B cell (primary cell): ENCODE measurements at regions not wholly inside any gene's neighbourhood (a gene's known extent, or its start where the extent isn't known, plus 50 kb on each side); places are given as distances from the start of the nearest gene placed in this dataset.

Experiments used
- ATAC-seq: fragments of 200-7000 bp; cut with Tn5 transposase; one replicate; pipeline ENCODE4 v1.10.0; 2021; ENCODE audit warnings: low read depth, mild to moderate bottlenecking, moderate number of reproducible peaks, moderate library complexity
- CTCF ChIA-PET: fragments of 350-600 bp; sonication (Branson Sonifier 250); formaldehyde crosslinking; loops from one replicate; lab custom pipeline; 2021; ENCODE audit warnings: antibody characterized with exemption, inconsistent platforms; lab: Charles Lee
- POLR2A ChIA-PET: fragments of 350-600 bp; sonication (Branson Sonifier 250); formaldehyde crosslinking; loops from one replicate; lab custom pipeline; 2021; ENCODE audit warnings: antibody characterized with exemption; lab: Charles Lee
- DNase-seq: peaks from one replicate; pipeline ENCODE4 v3.0.0; 2013
- H2AFZ ChIP-seq: 2 replicates; pipeline ENCODE4 v1.6.1; 2012; ENCODE audit warnings: mild to moderate bottlenecking, low read depth, low read length; ENCODE audit not compliant: insufficient read depth, poor library complexity, severe bottlenecking
- H3K27ac ChIP-seq, 2 donors: 1 replicate in 1 of 2; 2 replicates in 1 of 2; pipeline ENCODE4 v1.5.1; 2012 to 2013; ENCODE audit warnings: low read length in 2 of 2, mild to moderate bottlenecking in 2 of 2, moderate library complexity in 1 of 2
- H3K27me3 ChIP-seq, 4 experiments: fragments of 200-600 bp in 1 of 4; sonication (generic) in 1 of 4; replicated peaks in 1 of 4; 1 replicate in 2 of 4; 2 replicates in 2 of 4; pipeline versions ENCODE4 v1.6.1 to v1.7.0; 2013 to 2016; ENCODE audit warnings: low read length in 3 of 4, mild to moderate bottlenecking in 2 of 4, mixed read lengths in 1 of 4, moderate library complexity in 1 of 4; ENCODE audit not compliant: insufficient read depth in 4 of 4, control insufficient read depth in 3 of 4; ENCODE audit errors: control extremely low read depth in 1 of 4
- H3K36me3 ChIP-seq, 2 experiments: replicated peaks in 1 of 2; 1 replicate in 1 of 2; 2 replicates in 1 of 2; pipeline versions ENCODE4 v1.6.1 to v1.7.1; 2013; ENCODE audit warnings: low read length in 1 of 2; ENCODE audit not compliant: insufficient read depth in 2 of 2, control insufficient read depth in 1 of 2; ENCODE audit errors: control extremely low read depth in 1 of 2, extremely low read depth in 1 of 2
- H3K4me1 ChIP-seq, 2 donors: fragments of 200-600 bp in 1 of 2; sonication (generic) in 1 of 2; 1 replicate in 1 of 2; 2 replicates in 1 of 2; pipeline versions ENCODE4 v1.5.1 to v1.6.1; 2013 to 2017; ENCODE audit warnings: low read length in 2 of 2; ENCODE audit not compliant: control insufficient read depth in 2 of 2, insufficient read depth in 2 of 2
- H3K4me2 ChIP-seq: replicated peaks from 2 replicates; pipeline ENCODE3; 2012; ENCODE audit warnings: mild to moderate bottlenecking, low read depth, low read length; ENCODE audit not compliant: poor library complexity, severe bottlenecking
- H3K4me3 ChIP-seq, 5 experiments: fragments of 200-600 bp in 1 of 5; sonication (generic) in 1 of 5; 1 replicate in 3 of 5; 2 replicates in 2 of 5; pipeline versions ENCODE4 v1.5.1 to v1.7.0; 2011 to 2016; ENCODE audit warnings: low read length in 4 of 5, mild to moderate bottlenecking in 4 of 5, low read depth in 2 of 5, control low read depth in 1 of 5, moderate library complexity in 1 of 5; ENCODE audit not compliant: insufficient read depth in 1 of 5; ENCODE audit errors: control extremely low read depth in 1 of 5, extremely low read depth in 1 of 5
- H3K79me2 ChIP-seq: fragments of 200-600 bp; sonication (generic); one replicate; pipeline ENCODE4 v1.6.0; 2016; ENCODE audit warnings: low read length; ENCODE audit not compliant: control insufficient read depth, insufficient read depth
- H3K9ac ChIP-seq: fragments of 200-600 bp; sonication (generic); 2 replicates; pipeline ENCODE4 v1.6.1; 2017; ENCODE audit warnings: mild to moderate bottlenecking, low read length, moderate library complexity
- H3K9me3 ChIP-seq, 3 donors: one replicate each; pipeline versions ENCODE4 v1.6.1 to v1.7.1; 2013; ENCODE audit warnings: low read length in 2 of 3; ENCODE audit not compliant: control insufficient read depth in 2 of 3, insufficient read depth in 1 of 3; ENCODE audit errors: control extremely low read depth in 1 of 3
- H4K20me1 ChIP-seq: 2 replicates; pipeline ENCODE4 v1.6.0; 2012; ENCODE audit warnings: mild to moderate bottlenecking, low read length; ENCODE audit not compliant: insufficient read depth, control insufficient read depth, poor library complexity, severe bottlenecking
- H3K27ac Mint-ChIP-seq: one replicate; pipeline ENCODE4 v1.8.0; 2021; ENCODE audit warnings: mixed read lengths
- H3K27me3 Mint-ChIP-seq: one replicate; pipeline ENCODE4 v1.8.0; 2021; ENCODE audit warnings: mixed read lengths
- H3K4me1 Mint-ChIP-seq: one replicate; pipeline ENCODE4 v1.8.0; 2021; ENCODE audit warnings: mixed read lengths
- H3K4me3 Mint-ChIP-seq: one replicate; pipeline ENCODE4 v1.8.0; 2021; ENCODE audit warnings: mixed read lengths
- H3K9me3 Mint-ChIP-seq: one replicate; pipeline ENCODE4 v1.8.0; 2022; ENCODE audit warnings: mixed read lengths; ENCODE audit not compliant: insufficient read depth
- CTCF ChIP-seq: fragments of 200-600 bp; IDR thresholded peaks from one replicate; pipeline ENCODE4 v1.8.0; 2022; ENCODE audit warnings: antibody characterized with exemption, mild to moderate bottlenecking
- EZH2 ChIP-seq: IDR thresholded peaks from 2 replicates; pipeline ENCODE4 v1.6.1; 2012; ENCODE audit warnings: borderline replicate concordance, low read depth, mild to moderate bottlenecking, moderate library complexity, low read length; ENCODE audit not compliant: insufficient read depth, poor library complexity, severe bottlenecking
- WGBS: methylation state at CpG from one replicate; pipeline ENCODE4 v1.1.5; 2013; ENCODE audit warnings: missing lambda C conversion rate; ENCODE audit not compliant: insufficient coverage; 5-methylcytosine and 5-hydroxymethylcytosine counted together
- intact Hi-C: fragments of 100-400 bp; cut with micrococcal nuclease; formaldehyde crosslinking; loops from one replicate; pipeline ENCODE4 v1.10.0; 2022

GRCh38 chr5:145536133-145536532, 299.0 kb downstream of the PRELID2 start:
- Histone ChIP-seq H3K27ac (no peak overlapping the region), H3K9ac (no peak overlapping the region), H3K4me1 (no peaks in the 10 kb centered on the region), H4K20me1 (no peaks in the 10 kb centered on the region), H3K79me2 (no peaks in the 10 kb centered on the region), H3K36me3 (no peaks in the 10 kb centered on the region), H2AFZ (no peak overlapping the region), H3K4me3 (no peak overlapping the region), H3K4me2 (no peak overlapping the region), H3K27me3 (no peaks in the 10 kb centered on the region), H3K9me3 (peaks cover 0 to 2% (median 0%) of the 10 kb centered on the region in 3 donors)
- H3K4me1 Mint-ChIP-seq = no peaks in the 10 kb centered on the region
- H3K4me3 Mint-ChIP-seq = no peak overlapping the region
- ATAC-seq (no peak), DNase-seq (no peak)
- H3K27me3 Mint-ChIP-seq = no peaks in the 10 kb centered on the region
- no peaks in the 10 kb centered on the region for H3K9me3 Mint-ChIP-seq
- intact Hi-C loops = no loop called here
- WGBS = 83% methylated on average over 1 of the region's 4 CpGs
- ChIA-PET POLR2A (no interaction called here), CTCF (no interaction called here)
- H3K27ac Mint-ChIP-seq = no peak overlapping the region
- no peak for TF ChIP-seq CTCF
- TF ChIP-seq EZH2 = no peak

- H3K36me3 ChIP-seq = no peaks in the 10 kb centered on the region
- intact Hi-C loops = no loop called here
- no peaks in the 10 kb centered on the region for H3K4me1 Mint-ChIP-seq
- no peak overlapping the region for H2AFZ ChIP-seq
- POLR2A ChIA-PET = no interaction called here
- peaks cover 3% of the 10 kb centered on the region for H3K9me3 Mint-ChIP-seq
- WGBS = 76% methylated on average over 3 of the region's 5 CpGs
- no peak overlapping the region for H3K27ac ChIP-seq
- no peaks in the 10 kb centered on the region for H3K79me2 ChIP-seq
- H3K9ac ChIP-seq = no peak overlapping the region
- no peaks in the 10 kb centered on the region for H4K20me1 ChIP-seq
- H3K4me3 ChIP-seq = no peak overlapping the region
- DNase-seq (no peak), ATAC-seq (no peak)
- CTCF ChIA-PET = no interaction called here
- H3K27me3 Mint-ChIP-seq = no peaks in the 10 kb centered on the region
- H3K9me3 ChIP-seq = no peaks in the 10 kb centered on the region
- TF ChIP-seq EZH2 (no peak), CTCF (no peak)
- H3K27ac Mint-ChIP-seq = no peak overlapping the region
- no peaks in the 10 kb centered on the region for H3K4me1 ChIP-seq
- no peaks in the 10 kb centered on the region for H3K27me3 ChIP-seq
- H3K4me3 Mint-ChIP-seq = no peak overlapping the region
- no peak overlapping the region for H3K4me2 ChIP-seq
These were observed 304.0 kb downstream of the PRELID2 start for GRCh38 chr5:145531038-145531734.
